NCI-H524 (cell line): ENCODE measurements at regions not wholly inside any gene's neighbourhood (a gene's known extent, or its start where the extent isn't known, plus 50 kb on each side); places are given as distances from the start of the nearest gene placed in this dataset.
A peak's percentile ranks its signal among the peaks of the same experiment; 100 is the strongest.
"Not testable (repeated sequence)": the region's sequence is repeated elsewhere in the genome, so short reads cannot be mapped to it uniquely, and the experiment has no call there.

Experiments
- DNase-seq, 2 experiments: peaks; one replicate each; lab custom pipeline; 2025; lab: John Stamatoyannopoulos, UW

DNA sequence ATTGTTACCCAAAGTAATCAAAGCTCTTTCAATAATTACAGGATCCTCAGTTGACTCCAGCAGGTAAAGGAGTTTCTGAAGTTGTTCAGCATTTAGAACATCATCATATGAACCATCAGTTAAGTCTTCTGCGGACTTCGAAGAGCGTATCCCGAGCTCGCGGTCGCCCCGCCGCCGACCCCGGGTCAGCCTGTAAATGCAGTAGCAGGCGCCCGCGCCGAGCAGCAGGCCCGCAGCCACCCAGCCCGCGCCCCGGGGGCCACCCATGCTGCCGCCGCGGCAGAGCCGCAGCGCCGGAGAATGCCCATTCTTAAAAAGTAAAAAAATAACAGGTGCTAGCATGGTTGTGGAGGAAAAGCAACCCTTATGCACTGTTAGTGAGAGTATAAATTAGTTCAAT lies 444.5 kb downstream of the NSUN3 start:
- DNase-seq = not testable (repeated sequence)

DNA sequence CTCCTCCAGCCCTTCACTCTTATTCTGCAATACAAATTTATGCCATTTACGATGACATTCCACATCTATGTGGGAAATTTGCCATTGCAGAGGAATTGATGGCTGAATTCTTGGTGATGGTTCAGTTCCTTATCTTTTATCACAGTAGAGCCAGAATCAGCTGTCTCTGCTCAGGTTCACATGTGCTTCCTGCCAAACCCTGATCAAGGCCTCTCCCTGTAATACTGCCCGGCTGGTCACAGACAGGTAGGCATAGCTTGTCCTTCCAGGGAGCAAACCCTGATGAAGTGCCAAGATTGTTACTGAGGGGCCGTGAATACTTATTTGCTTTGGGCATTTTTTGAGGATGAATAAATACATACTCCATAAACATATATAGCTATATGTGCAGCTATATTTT lies 450.0 kb downstream of the NSUN3 start:
- DNase-seq = no peak

DNA sequence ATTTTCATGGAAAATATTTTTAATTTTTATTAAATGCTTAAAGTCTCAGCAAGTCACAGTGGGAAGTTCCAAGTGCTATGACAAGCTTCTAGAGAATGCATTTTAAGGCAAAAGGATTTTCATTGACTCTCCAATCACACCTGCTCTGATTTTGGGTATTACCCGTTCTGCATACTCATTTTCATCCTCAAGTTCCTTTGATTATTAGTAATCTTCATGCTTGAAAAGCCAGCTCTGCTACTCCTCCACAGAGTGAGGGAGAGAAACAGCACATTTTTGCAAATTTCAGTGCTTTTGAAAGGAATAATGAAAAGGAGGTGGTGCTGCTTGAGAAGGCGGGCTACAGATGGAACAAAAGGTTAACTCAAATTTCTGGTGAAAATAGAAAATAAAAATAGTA lies 450.7 kb downstream of the NSUN3 start:
- no peak for DNase-seq

DNA sequence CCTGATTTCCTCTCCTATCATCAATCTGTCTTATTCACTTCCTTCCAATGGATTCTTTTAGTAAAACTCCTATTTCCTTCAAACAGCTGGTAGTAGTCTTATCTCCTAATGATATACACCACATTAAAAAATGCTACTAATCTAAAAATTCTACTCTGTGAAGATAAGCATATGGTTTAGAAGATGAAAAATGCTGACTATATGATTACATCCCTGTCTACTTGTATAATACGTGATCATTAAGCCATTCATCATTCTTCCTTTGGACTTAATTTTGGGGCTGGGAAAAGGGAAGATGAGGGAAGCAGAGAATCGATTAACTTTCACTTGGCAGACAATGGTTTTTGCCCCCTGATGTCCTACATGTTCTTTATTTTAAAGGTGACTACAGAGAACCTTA lies 453.1 kb downstream of the NSUN3 start:
- DNase-seq = no peak

DNA sequence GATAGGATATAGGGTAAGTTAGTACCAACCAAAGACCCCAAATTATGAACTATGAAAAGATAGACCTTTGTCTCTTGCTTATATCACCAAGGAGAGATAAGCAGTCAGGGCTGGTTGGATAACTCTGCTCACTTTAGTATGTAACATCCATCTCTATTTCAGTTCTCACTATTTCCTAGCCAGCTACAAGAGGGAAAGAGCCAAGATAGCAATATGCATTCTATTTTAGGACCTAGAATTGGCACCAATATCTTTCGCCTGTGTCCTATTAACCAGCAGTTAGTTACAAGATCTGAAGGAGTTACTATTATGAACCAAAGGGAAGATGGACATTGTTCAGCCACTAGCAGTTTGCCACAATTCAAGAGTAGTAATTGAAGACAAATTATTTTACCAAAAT lies 457.5 kb downstream of the NSUN3 start:
- DNase-seq = no peak

DNA sequence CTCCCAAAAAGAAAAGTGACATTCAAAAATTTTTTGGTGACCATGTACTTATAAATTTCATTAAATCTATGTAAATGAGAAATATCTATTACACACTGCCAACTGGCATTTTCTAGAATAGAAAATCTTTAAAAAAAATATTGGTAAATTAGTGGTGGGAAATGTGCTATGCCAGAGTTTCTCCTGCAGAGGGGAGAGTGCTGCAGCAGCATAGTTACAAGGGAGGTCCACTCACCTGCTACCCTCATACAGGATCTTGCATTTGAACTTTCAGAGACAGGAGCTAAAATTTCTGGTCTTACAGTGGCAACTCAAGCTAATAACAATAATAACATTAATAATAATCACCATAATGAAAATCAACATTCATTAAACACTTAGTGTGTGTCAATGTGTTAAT lies 459.6 kb downstream of the NSUN3 start:
- DNase-seq = no peak

DNA sequence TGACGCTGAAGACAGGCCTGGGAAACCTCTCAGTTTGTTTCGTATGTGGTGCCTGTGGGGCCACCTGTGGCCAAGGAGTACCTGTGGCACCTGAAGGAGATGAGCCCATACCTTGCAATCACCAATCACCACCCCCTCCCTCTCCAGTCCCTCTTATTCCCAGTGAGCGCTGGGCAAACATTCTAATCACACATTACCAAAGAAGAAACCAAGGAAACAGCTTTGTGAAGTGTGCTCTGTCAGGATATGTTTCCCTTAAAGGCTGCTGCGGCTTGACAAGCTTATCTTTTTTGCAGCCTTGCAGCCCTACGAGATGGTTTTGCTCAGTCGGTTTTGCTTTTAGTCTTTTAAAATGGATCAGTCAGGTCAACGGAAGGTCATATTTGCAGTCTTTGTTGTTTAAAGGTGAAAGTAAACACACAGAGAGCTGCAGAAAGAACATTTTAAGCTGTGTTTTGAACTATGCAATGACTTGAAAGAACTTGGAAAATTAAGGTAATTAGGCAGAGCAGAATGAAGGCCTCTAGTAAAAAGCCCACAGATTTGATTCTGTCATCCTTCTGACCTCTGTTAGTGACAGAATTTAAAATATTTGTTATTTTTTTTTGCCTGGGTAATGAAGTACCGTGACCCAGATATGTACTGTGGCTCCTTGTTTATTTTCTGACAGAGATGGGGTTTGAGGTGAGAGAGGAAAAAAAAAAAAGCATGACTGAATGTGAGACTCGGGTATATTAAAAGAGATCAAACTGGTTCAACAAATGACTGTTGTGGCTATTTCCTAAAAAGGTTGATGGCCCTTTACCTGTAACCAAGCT lies 461.4 kb downstream of the NSUN3 start:
- DNase-seq = no peak

DNA sequence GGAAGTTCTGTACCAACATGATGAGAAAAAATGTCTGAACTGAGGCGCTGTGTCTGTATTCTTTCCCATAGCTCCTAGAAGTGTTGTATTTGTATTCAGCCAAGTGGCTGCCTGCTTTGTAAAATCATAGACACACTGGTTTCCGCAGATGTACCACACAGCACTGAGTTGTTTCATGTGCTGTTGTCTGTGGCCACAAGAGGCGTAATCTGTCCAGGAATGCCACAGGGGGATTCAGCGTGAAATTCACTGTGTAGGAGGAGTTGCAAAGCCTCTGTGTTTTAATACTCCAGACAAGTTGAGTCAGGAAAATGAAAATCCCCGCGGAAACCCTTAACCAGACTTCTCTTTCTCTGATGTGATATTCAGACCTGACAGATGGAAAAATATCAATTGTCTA lies 462.2 kb downstream of the NSUN3 start:
- peak in 1 of 2 experiments; percentile 22 for DNase-seq

DNA sequence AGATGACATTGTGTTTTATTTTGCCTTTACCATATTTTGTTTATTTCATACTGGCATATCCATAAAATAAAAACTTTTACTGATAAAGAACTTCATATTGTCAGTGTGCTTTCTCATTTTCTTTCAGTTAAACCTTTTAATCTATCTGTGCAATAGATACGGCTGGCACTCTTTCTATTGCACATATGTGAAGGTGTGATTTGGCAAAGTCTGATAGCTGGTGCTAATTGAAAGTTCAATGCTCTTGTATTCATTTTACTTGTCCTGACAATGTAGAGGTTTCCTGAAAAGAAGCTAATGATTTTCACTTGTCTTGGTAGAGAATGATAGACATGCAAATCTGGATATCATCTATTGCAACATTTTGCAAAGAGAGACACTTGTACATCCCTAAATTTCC lies 467.0 kb downstream of the NSUN3 start:
- no peak for DNase-seq

DNA sequence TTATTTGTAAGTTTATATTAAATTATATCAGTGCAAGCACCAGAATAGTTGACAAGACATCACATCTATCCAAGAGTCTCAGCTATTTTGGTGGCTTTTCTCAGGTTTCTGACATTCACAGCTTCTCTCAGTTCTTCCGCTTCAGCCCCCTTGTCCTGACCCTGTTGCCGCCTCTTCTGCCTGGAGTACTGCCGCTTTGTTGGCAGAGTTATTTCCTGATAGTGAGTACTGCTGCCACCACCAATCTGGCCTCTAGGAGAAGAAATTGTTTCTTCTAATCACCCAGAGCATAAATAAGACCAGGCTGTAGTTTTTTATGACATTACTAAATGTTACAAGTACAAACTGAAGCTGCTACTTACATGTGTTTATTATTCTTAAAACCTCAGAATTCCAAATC lies 470.1 kb downstream of the NSUN3 start:
- no peak for DNase-seq

DNA sequence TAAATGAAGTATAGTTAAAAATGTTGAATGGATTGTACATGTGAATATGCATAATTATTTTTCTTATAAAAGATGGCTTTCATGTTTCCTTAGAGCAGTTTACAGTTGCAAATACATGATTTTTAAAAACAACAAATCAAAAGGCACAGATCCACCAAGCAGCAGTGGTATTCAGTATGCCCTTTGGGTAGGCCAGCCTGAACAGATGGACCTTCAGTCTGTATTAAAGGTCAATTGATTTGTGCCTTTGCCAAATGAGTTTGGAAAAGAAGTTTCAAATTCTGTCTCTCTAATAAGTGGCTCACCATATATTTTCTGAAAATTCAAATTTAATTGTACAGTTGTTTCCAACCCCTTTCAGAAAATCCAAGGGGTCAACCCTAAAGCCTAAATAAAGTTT lies 477.1 kb downstream of the NSUN3 start:
- no peak for DNase-seq

DNA sequence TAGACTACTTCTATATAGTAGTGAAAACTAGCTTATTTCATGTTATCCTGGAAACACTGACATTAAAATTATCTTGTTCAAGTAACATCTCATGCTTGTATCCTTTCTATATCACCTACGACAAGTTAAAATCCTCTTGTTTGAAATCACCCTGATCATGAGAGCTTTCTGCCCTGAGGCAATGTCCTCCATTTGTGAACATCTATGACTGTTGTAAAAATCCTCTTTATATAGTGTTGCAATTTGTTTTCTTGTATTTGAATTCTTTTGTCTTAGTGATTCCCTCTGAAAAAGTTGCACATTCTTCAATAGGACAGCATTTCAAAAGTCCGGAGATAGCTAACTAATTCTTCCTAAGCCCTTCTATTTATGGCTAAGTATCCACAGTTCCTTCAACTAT lies 480.3 kb downstream of the NSUN3 start:
- DNase-seq = no peak

DNA sequence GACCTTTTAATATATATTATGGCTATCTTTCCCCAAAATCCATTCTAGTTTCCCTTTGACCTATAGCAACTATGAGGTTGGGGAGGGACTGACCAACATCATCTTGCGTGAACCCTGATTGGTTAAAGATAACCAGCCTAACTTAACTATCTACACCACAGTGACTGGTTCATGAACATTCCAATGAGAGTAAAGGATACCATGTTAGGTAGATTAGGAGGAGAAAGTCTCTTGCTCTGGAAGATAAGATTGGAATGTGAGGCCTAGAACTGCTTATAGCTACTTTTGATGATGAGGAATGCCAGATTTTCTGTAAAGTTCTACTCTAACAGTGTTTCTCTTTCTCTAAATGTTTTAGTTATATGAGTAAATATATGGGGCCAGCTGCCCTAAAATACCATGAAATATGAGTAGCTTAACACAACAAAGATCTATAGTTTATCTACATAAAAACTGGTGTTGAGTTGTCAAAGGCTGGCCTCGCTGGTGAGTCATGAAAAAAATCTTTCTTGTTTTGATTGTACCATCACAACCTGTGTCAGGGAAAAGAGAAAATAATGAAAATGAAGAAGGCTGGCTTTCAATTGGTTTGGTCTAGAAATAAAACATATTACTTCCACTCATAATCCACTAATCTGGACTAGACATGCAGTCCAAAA lies 481.4 kb downstream of the NSUN3 start:
- no peak for DNase-seq

DNA sequence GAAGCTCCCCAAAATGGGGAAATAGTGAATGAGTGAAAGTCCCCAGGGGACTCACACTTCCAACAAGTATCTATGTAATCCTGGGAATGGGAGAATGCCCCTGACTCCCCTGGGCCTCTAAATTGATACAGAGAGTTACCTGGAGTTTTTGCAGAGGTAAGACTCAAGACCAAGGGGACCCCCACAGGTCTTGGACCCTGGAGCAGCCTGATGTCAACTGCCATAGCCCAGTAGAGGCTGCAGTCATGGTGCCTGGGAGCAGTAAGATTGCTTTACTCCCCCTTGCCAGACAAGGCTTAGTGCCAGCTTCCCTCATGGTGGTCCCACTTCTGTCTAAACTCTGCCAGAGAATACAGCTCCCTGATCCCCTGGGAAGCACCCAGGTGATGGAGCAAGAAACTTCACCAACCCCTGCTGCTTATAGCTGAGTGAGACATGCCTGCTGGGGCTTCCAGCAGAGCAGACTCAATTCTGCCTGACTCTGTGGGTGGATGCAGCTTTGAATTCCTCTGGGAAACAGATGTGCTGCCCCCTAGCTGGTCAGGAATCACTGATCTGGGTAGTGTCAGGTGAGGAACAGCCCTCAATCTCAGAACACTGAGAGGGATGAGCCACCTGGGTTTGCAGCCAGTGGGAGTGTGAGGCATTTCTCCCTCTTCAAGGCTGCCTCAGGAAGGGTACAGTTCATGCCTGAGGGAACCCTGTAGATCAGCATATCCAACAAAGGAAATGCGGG lies 485.9 kb downstream of the NSUN3 start:
- DNase-seq = no peak

DNA sequence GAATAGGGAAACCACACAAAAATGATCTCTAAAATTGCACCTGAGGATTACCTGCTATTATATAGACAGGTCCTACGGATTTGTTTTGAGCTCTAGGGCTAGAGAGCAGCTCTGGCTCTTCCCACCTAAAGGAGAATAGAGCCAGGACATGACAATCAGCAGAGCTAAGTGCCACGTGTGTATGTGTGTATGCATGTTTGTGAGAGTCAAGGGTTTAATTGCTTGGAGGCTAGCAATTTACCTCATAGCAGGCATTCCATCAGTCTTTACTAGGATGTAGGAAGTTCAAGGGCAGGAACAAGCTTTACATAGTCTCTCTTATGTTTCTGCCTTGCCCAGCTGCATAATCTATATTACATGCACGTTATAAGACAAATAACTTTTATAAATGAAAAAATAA lies 498.2 kb downstream of the NSUN3 start:
- DNase-seq = no peak

DNA sequence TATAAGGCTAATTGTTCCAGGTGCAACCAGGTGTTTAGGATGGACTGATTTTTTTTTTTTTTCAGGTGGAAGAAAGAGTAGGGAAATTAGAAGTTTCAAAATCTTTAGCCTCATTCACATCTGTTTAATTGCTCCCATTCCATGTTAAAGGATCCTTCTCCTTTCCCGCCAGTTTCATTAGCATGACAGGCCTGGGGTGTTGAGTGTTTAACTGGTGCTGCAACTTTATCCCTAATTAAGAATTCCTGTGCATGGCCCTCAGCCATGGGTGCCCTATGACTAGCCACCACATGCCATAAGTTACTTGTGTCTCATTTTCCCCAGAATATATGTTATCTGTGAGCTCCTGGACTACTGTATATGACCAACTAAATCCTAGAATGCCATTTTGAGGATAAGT lies 501.4 kb downstream of the NSUN3 start:
- no peak for DNase-seq

DNA sequence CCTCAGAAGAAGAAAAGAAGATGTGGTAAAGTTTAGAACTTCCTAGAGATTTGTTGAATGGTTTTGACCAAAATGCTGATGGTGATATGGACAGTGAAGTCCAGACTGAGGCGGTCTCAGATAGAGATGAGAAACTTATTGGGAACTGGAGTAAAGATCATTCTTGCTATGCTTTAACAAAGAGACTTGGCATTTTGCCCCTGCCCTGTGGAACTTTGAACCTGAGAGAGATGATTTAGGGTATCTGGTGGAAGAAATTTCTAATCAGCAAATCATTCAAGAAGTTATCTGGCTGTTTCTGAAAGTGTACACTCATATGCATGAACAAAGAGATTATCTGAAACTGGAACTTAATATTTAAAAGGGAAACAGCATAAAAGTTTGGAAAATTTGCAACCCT lies 505.2 kb downstream of the NSUN3 start:
- no peak for DNase-seq

DNA sequence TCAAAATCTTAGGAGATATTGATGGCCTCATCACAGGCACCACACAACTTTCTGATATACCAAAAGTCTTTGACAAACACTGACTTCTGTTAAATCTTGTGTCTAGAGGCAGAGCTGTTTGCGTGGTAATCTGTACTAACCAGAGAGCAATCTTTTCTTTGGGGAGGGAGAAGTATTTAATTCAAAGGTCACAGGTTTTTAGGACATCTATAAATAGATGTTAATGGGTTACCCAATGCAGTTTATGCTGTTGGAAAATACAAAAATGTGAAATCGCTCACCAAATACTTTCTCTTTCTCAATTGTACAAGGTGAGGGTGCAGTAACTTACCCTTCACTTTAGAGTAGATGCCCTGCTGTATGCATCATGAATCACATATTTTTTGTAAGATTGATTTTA lies 510.5 kb downstream of the NSUN3 start:
- no peak for DNase-seq

DNA sequence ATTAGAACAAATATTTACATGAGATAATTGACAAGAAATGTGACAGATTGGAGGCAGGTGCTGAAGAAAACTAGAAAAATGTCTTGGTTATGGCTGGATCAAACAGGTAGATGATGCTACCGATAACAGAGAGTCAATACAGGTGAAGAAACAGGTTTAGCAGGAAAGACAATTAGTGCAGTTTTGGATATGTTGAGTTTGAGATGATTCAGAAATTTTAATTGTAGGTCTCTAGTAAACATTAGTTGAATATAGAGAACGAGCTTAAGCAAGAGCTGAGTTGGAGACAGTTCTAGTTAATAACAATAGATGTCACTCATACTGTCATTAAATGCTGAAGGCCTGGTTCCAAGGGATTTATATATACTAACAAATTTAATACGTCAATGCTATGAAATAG lies 524.4 kb downstream of the NSUN3 start:
- no peak for DNase-seq

DNA sequence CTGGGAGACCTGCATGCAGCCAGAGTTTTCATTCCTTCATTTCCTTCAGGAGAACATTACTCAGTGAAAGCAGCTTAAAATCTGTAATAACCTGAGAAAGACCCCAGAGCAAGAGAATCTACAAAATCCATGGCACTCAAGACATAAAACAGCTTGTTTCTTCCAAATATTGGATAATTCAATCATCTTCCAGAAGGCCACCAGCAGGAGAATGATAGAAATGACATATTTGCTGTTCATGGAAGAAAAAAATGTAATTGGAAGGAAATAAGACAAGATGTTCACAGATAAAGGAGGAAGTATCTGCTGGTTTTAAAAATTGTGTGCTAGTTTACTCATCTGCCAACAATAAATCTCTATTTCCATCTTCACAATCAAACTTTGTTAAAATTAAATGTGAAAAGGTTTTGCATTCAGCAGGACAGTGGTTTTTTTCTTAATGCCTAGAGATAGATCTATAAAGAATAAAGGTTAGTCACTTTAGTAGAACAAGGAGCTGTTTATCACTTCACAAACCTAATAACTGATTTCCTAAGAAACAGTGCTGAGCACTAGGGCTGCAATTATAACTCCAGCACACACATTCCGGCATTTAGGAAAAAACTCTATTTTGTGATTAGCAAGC lies 530.8 kb downstream of the NSUN3 start:
- DNase-seq = no peak

DNA sequence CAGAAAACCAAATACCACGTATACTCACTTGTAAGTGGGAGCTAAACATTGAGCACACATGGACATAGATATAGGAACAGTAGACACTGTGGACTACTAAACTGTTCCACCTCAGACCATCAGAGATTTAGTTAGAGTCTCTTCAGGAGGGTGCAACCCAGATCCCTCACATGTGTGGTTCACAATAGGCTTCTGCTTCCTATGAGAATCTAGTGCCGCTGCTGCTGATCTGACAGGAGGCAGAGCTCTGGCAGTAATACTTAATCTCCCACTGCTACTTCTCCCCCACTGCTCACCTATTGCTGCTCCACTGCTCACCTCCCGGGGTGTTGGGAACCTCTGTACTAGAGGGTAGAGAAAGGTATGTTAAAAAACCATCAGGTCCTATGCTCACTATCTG lies 533.3 kb downstream of the NSUN3 start:
- no peak for DNase-seq

DNA sequence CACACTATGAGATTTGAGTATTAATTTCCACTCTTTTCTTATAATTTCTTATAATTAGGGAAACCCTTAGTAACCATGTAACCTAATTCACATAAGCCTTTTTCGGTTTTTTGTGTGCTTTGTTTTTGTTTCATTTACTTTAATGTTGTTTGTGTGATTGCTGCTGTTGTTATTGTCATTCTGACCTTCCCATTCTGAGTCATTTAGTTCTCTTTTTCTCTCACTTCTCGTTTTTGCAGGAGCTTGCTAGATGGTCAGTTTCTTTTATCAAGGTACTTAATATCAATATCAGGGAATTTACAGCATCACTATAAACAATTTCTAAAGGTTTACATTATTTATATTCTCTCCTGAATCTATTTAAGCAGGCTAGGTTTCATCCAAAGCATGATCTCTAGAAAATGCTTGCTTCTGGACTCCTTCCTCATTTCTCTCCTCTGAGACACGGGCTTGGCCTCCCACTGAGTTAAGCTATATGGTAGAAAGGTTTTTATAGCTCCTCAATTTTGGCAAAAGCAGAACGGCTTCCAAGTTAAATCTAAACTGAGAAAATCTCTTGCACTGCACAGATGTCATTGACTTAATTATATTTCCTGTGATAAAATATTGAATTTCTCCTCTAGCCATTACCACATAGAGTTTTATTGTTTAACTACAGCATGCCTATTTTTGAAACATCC lies 534.2 kb downstream of the NSUN3 start:
- no peak for DNase-seq
